ENCODE measurements at regions not wholly inside any gene's neighbourhood (a gene's known extent, or its start where the extent isn't known, plus 50 kb on each side); places are given as distances from the start of the nearest gene placed in this dataset.
"Not testable (repeated sequence)": the region's sequence is repeated elsewhere in the genome, so short reads cannot be mapped to it uniquely, and the experiment has no call there.

DNA sequence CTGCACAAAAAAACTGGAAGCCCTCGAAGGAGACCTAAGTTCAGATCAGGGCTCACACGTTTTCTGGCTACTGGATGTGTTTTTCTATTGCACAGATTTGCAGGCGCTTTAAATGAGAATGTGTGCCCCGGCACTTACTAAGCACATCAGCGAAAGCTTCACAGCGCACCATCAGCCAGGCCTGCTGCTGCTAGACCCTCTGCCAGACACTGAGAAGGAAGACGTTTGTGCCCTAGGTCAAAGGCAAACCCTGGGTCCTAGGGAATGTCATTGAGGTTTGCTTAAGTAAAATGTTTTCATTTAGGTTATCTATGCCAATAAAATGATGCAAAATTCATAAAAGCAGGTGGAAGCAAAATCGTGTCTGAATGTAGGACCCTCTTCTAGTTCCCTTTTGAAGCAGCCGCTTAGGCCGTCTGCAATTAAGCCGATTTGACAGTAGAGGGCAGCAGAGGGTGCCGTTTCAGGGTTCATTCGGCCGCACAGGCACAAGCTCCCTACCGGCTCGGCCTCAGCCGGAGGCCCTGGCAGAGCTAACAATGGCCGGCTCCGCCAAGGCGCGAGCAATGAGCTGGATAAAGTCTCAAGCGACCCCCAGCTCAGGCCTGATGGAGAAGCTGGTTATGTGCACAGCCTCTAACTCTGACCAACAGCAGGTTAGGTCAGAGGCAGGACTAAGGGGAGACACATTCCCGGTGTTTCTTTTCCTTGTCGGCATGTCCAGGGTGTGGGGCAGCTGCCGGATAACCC is 107.2 kb upstream of the FOXA2 start:
- ATAC-seq: peak; percentile 6 to 48

DNA sequence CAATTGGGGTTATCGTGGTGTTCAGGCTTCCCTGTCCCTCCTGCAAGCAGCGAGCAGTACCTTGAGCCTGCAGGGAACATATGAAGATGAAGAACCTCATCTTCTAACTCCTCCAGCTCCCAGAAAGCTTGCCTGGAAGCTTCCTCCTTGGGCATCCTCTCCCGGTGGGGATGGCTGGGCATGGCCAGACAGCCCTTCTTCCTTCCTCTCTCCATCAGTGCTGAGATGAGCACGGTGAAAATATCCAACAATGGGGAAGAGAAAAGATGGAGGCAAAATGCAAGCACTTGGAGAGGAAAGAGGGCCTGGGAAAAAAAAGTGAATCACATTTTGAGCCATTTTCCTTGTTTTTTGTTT is 107.7 kb upstream of the FOXA2 start:
- ATAC-seq: no peak

DNA sequence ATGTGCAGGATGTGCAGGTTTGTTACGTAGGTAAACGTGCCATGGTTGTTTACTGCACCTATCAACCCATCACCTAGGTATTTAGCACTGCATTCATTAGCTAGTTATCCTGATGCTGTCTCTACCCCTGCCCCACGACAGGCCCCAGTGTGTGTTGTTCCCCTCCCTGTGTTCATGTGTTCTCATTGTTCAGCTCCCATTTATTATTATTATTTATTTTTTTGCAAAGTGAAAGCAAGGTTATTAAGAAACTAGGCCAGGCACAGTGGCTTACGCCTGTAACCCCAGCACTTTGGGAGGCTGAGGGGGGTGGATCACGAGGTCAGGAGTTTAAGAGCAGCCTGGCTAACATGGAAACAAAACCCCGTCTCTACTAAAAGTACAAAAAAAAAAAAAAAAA is 108.2 kb upstream of the FOXA2 start:
- not testable (repeated sequence) for ATAC-seq

DNA sequence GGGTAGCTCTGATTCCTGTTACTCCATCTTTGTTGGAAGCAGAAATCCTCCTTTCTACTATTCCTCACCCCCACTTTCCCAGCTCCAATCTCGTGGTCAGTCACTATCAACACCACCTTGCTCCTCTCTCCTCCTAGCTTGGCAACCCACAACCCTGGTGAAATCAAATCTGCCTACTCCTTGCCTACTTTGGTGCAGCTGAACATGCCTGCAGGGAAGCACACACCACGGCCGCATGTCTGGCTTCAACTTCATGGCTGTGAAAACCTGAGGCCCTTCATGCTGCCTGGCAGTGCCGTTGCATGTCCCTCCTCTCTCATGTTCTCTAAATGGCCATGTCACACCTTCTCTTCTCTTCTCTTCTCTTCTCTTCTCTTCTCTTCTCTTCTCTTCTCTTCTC is 112.4 kb upstream of the FOXA2 start:
- no peak for ATAC-seq

DNA sequence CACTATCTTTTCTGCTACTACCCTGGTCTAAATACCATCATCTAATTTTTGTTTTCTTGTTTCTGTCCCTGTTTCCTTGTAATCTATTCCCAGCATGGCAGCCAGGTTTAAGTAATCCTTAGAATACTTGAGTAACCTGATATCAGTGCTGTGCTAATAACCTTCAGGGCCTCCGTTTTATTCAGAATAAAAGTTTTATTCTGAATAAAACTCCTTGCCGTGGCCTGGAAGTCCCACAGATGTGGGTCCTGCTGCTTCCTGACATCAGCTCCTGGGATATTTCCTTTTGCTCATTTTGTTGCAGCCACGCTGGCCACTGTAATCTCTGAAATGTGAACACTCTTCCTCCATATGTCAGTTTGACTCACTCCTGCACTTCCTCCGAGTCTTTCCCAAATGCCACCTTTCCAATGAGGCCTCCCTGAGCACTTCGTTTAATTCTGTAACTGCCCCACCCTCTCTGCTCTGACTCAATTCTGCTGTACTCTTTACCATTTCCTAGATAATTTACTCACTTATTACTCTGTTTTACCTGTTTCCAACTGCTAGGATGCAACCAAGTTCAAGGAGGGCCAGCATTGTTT is 114.0 kb upstream of the FOXA2 start:
- ATAC-seq: no peak

DNA sequence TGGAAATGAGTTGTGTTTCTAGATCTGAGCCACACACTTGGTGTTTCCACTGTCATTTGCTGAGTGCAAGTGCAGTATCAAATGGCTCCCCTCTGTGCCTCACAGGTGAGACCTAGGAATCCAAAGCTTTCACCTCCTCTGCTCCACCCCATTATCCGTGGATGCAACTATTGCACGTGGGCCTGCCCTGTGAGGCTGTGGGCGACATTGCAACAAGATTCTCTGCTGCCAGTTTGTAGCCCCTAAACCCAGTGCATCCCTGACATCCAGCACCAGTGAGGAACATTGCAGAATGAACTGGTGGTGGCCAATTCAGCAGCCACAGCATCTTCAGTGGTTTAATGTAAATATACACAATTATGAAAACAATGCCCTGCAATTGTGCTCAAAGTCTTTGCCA is 115.0 kb upstream of the FOXA2 start:
- ATAC-seq: no peak

DNA sequence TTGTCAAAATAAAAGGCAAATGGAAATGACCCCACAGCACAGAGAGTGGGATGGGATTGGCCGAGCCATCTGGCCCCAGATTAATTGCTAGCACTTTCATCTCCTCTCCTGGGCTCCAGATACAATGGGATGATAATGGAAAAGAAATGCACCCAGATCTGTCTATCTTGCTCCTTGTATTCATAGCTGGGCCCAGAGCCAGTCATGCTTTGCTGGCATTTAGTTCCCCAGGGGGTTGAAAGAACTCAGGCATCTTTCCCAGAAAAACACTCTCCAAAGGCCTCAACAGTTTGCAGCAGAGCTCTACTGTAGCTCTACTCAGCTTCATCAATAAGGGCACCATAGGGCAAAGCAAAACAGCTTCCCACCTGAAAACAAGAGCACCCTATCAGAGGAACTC is 116.0 kb upstream of the FOXA2 start:
- no peak for ATAC-seq

DNA sequence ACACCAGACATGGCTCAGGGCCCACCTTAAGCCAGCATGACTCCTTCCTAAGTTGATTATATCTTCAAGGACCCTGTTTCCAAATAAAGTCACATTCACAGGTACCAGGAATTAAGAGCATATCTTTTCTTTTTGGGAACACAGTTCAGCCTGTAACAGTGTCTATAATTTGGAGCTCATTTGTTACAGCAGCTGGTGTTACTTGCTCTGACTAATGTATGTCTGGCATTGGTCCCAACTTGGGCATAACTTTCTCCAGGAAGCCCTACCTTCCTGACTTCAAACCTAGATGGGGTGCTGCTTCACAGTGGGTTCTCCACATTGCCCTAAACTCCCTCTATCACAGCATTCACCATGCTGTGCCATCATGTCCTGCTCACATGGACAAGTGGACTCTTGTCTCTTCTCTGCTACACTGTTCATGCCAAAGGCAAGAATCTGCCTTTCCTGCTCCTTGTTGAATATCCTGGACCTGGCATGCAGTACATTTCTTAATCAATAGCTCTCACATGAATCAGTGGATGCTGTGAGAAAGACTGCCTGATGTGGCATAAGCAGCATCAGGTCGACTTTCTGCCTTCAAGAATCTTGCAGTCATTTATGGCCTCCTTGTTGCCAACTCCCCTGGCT is 117.4 kb upstream of the FOXA2 start:
- no peak for ATAC-seq

DNA sequence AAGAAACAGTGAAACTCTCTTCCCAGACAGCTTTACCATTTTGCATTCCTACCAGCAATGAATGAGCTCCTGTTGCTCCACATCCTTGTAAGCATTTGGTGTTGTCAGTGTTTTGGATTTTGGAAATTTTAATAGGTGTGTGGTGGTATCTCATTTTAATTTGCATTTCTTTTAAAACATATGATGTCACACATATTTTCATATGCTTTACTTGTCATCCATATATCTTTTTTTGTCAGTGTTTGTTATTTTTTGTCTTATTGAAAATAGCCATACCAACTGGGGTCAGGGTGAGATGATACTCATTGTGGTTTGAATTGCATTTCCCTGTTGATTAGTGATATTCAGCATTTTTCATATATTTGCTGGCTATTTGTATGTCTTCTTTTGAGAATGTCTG is 119.5 kb upstream of the FOXA2 start:
- ATAC-seq: no peak

DNA sequence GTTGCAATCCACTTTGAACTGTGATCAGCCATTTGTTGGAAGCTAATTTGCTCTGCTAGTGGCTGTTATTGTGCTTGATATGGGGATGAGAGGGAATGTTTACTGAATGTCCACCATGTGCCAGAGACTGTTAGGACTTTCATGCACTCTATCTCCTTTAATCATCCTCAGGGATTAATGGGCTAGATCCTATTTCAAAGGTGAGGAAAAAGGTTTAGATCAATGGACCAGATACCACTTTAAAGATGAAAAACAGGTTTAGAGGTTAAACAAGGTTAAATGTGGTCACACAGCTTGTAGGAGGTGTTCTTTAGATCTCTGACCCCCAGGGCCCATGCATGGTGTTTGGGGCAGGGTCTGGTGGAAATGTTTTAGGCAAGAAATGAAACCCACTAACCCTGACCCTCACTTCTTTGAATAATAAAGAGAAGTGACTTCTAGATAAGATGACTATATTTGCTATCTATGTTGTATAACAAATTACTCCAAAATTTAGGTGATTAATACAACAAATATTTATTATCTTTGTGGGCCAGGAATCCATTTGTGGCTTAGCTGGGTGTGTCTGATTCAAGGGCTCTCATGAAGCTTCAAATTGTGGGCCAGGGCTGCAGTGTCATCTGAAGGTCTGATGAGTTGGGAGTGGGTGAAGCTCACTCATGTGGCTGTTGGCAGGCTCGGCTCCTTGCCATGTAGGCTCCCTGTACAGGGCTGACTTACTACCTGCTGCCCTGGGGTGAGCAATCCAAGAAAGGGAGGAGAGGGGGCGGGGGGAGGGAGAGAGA is 127.8 kb upstream of the FOXA2 start:
- no peak for ATAC-seq

DNA sequence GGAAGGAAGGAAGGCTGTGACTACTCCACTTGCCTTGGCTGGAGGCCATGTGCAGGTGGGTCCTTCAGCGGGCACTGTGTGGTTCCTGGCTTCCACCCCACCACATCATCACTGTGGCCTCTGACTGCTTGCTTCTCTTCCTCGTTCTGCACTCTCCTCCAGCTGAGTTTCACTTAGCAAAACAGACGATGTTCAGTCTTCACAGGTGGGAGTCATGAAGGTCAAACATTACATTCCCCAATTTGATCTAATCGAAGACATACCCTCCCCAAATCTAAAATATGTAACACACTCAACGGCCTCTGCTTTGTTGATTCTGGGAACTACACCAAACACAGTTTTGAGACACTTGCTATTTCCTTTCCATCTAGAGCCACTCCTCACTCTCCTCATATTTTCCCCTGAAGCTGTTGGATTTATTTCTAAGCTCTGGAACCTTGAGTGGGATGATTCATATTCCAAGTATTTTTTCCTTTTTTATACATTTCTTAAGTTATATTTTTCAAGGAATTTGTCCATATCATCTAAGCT is 132.5 kb upstream of the FOXA2 start:
- no peak for ATAC-seq

DNA sequence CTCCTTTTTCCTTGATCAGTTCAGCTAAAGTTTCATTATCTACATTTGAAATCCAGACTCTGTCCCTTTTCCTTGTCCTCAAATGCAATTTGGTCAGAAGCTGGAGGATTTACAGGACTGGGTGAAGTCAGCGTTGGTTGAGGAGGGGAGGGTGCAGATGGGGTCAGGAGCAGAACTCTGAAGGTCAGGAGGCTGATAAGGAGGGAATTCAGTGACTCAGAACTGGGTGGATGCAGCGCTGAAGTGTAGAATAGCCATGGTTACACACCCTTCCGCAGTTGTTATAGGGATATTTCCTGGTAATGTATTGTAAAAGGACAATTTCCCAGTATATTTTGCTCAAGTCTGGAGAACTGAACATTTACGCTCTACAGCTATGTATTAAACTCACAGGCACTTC is 133.1 kb upstream of the FOXA2 start:
- no peak for ATAC-seq

DNA sequence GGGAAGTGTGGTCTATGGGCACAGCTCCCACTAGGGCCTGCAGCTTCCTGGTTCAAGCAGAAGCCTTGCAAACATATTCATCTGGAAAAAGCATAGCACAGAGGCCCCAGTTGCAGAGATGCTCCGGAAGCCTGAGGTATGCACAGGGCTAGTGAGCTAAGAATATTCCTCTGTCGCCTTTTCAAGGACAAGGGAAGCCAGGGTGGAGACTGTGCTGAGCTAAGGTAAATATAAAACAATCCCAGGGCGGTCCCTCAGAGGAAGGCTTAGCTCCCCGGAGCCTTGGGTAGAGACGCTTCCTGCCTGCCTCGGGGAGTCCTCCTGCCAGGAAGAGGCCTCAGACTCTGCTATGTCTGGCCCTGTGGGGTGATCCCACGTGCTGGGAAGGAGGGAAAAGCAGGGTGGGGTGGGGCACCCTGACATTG is 134.8 kb upstream of the FOXA2 start:
- ATAC-seq: no peak

DNA sequence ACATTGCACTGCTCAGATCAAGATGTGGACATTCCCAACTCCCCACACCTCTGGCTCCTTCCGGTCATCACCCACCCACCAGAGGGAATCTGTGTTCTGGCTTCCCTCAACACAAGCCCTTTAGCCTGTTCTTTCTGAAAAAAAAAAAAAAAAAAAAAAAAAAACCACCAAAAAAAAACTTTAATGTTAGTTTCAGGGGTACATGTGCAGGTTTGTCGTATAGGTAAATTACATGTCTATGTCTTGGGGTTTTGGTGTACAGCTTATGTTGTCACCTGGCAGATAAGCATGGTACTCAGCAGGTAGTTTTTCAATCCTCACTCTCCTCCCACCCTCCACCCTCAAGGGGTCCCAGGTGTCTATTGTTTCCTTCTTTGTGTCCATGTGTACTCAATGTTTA is 135.8 kb upstream of the FOXA2 start:
- no peak for ATAC-seq

DNA sequence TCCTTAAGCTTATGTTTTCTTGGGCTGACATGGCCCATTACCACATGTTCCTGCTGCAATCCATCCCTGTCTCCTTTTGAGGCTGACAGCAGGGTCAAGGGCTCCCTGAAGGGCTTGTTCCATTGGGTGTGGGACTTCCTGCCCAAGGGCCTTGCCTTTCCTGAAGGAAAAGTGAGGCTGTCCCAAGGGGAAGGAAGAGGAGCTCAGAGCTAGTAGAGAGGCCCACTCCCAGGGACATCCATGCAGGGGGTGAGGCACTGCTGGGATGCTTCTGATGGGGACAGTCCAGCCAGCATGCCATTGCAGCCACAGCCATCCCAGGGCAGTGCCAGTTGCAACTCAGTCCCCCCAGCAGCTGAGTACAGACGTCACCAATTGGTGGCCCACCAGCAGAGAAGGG is 138.4 kb upstream of the FOXA2 start:
- no peak for ATAC-seq

DNA sequence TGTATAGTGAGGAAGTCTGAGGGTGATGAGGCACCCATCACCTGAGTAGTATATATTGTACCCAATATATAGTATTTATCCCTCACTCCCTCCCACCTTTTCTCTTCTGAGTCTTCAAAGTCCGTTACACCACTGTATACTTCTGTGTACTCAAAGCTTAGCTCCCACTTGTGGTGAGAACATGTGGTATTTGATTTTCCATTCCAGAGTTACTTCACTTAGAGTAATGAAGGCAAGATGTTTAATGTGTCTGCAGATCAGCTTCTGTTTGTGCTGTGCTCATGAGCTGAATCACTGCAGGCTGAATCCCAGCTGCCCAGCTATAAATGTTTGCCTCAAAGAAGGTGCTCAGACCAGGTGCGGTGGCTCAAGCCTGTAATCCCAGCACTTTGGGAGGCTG is 139.3 kb upstream of the FOXA2 start:
- ATAC-seq: no peak

DNA sequence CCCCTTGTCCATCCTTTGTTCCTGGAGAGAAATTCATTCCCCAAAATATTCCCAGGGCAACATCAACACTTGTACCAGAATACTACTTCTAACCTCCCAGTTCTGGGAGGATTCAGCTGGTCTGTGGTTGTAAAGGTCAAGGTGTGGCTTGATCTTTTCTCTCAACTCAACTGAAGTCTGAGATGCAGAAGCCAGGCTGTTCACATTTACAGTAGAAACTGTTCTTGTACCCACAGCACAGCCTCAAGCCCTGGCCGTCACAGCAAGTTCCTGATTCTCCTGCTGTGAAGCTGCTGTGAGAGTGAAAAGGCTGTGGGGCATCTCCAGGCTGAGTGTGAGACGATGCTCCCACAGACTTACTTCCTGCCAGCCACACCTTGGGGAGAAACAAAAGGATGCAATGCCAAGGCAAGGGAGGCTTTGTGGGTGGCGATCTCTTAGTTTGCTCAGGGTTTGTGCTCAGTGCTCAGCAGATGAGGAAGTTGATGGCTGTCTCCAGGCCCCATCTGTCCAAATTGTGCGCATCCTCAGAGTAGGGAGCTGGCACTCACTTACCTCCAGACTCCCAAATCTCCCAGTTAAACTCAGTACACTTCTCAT is 143.9 kb upstream of the FOXA2 start:
- no peak for ATAC-seq

DNA sequence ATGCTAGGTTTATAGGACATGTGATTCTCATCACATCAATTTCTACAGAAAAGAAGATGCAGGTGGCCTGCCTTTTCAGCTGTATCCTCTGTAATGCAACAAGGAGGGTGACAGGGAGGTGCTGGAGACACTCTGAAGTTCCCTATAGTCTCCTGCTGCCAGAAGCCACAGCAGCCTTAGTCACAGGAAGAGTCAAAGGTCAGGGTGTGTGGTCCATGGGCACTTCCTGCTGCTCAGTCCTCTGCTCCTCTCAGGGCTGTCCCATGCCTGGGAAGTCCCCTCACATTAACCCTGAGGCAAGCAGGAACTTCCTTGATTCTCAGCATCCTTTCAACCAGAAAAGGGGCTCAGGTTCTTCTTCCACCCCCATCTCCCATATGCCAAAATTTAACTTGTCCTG is 144.8 kb upstream of the FOXA2 start:
- no peak for ATAC-seq

DNA sequence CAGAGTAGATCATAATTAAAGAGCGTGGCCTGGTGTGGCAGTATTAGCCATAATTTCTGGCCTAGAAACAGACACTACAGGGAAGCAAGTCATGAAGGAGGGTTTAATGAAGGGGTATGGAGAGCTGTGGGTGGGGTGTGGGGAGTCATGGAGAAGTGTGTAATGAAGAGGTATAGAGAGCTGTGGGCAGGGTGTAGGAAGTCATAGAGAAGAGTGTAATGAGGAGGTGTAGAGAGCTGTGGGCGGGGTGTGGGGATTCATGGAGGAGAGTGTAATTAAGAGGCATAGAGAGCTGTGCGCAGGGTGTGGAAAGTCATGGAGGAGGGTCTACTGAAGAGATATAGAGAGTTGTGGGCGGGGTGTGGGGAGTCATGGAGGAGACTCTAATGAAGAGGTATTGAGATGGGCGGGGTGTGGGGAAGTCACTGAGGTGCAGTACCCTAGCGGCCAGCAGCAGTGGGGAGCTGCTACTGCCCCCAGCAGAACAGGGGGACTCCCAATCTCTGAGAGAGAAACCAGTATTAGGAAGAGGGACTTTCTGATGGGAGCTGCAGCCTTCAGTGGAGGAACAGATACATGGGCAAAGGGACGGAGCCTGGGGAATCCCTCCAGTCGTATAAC is 145.4 kb upstream of the FOXA2 start:
- ATAC-seq: no peak

DNA sequence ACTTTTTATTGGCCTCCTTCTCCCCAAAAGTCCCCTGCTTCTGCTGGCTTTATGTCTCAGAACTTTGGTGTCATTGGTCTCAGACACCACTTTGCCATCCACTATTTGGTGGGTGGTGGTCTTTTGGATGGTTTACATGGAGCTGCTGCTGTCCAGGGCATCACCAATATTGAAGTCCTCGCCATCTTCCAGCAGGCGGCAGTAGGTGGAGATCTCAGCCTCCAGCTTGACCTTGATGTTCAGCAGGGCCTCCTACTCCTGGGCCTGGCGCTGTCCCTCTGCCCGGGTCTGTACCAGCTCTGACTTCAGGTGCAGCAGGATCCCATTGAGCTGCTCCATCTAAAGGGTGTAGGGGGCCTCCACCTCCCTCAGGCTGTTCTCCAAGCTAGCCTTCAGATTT is 148.4 kb upstream of the FOXA2 start:
- ATAC-seq: no peak

DNA sequence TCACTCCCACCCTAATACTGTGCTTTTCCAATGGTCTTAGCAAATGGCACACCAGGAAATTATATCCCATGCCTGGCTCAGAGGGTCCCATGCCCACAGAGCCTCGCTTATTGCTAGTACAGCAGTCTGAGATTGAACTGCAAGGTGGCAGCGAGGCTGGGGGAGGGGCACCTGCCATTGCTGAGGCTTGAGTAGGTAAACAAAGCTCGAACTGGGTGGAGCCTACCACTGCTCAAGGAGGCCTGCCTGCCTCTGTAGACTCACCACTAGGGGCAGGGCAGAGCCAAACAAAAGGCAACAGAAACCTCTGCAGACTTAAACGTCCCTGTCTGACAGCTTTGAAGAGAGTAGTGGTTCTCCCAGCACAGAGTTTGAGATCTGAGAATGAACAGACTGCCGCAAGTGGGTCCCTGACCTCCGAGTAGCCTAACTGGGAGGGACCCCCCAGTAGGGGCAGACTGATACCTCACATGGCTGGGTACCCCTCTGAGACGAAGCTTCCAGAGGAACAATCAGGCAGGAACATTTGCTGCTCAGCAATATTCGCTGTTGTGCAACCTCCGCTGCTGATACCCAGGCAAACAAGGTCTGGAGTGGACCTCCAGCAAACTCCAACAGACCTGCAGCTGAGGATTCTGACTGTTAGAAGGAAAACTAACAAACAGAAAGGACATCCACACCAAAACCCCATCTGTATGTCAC is 150.7 kb upstream of the FOXA2 start:
- not testable (repeated sequence) for ATAC-seq

DNA sequence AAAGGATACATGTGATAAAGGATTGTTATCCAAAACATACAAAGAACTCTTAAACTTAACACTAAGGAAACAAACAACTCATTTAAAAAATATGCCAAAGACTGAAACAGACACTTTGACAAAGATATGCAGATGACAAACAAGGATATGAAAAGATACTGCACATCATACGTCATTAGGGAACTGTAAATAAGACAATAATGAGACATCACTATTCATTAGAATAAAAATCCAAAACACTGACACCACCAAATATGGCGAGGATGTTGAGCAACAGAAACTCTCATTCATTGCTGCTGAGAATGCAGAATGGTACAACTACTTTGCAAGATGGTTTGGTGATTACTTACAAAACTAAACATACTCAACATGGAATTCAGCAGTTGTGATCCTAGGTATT is 156.5 kb upstream of the FOXA2 start:
- ATAC-seq: no peak
